ENCODE measurements at regions not wholly inside any gene's neighbourhood (a gene's known extent, or its start where the extent isn't known, plus 50 kb on each side); places are given as distances from the start of the nearest gene placed in this dataset.

GRCh38 chr4:11710453-11711093 is 281.9 kb upstream of the HS3ST1 start:
- TF ChIP-seq, protein P1, sequence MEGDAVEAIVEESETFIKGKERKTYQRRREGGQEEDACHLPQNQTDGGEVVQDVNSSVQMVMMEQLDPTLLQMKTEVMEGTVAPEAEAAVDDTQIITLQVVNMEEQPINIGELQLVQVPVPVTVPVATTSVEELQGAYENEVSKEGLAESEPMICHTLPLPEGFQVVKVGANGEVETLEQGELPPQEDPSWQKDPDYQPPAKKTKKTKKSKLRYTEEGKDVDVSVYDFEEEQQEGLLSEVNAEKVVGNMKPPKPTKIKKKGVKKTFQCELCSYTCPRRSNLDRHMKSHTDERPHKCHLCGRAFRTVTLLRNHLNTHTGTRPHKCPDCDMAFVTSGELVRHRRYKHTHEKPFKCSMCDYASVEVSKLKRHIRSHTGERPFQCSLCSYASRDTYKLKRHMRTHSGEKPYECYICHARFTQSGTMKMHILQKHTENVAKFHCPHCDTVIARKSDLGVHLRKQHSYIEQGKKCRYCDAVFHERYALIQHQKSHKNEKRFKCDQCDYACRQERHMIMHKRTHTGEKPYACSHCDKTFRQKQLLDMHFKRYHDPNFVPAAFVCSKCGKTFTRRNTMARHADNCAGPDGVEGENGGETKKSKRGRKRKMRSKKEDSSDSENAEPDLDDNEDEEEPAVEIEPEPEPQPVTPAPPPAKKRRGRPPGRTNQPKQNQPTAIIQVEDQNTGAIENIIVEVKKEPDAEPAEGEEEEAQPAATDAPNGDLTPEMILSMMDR (IDR thresholded peaks at IDR 0.05), result no peak
- Histone ChIP-seq H3K4me2 (replicated peaks; ENCODE audit: extremely low read depth, low read length, poor library complexity, severe bottlenecking) (no peak overlapping the region), H3K9ac (ENCODE audit: insufficient read depth, low read length, poor library complexity, severe bottlenecking) (no peak overlapping the region), H4K20me1 (ENCODE audit: insufficient read depth, low read length) (no peaks in the 10 kb centered on the region), H3K36me3 (replicated peaks in 1 of 2; ENCODE audit: control insufficient read depth in 1 of 2, insufficient read depth in 2 of 2, low read length in 2 of 2) (no peaks in the 10 kb centered on the region), H3K4me1 (ENCODE audit: control insufficient read depth in 1 of 2, insufficient read depth in 2 of 2, low read length in 2 of 2) (no peaks in the 10 kb centered on the region), H3K27me3 (ENCODE audit: control insufficient read depth in 2 of 2, insufficient read depth in 2 of 2, low read length in 2 of 2) (no peaks in the 10 kb centered on the region), H2AFZ (ENCODE audit: insufficient read depth, low read depth, low read length, poor library complexity, severe bottlenecking) (no peak overlapping the region), H3K79me2 (ENCODE audit: insufficient read depth, low read length) (no peaks in the 10 kb centered on the region), H3K9me3 (replicated peaks in 1 of 2; ENCODE audit: control insufficient read depth in 1 of 2, insufficient read depth in 1 of 2, low read length in 2 of 2) (no peaks in the 10 kb centered on the region), H3K27ac (ENCODE audit: low read depth in 1 of 2, low read length in 2 of 2) (no peak overlapping the region), H3K4me3 (replicated peaks in 1 of 3; ENCODE audit: low read depth in 2 of 3, low read length in 3 of 3) (no peak overlapping the region)
- Mint-ChIP-seq H3K27me3 (ENCODE audit: low read depth in 3 of 3) (no peaks in the 10 kb centered on the region), H3K36me3 (no peaks in the 10 kb centered on the region), H3K27ac (no peak overlapping the region), H3K4me3 (no peak overlapping the region), H3K4me1 (no peaks in the 10 kb centered on the region), H3K9me3 (peaks cover 0 to 6% (median 3%) of the 10 kb centered on the region in 7 donors)
- intact Hi-C loops (cut with micrococcal nuclease), result no loop called here
- DNase-seq, result no peak
- 100% methylated on average over 1 of the region's 3 CpGs for WGBS (ENCODE audit: insufficient coverage)

GRCh38 chr4:11704186-11704830 is 275.6 kb upstream of the HS3ST1 start:
- Mint-ChIP-seq H3K27ac (no peak overlapping the region), H3K4me3 (no peak overlapping the region), H3K9me3 (peaks cover 0 to 8% (median 3%) of the 10 kb centered on the region in 7 donors), H3K36me3 (no peaks in the 10 kb centered on the region), H3K4me1 (no peaks in the 10 kb centered on the region), H3K27me3 (ENCODE audit: low read depth in 3 of 3) (peaks cover 0 to 3% (median 0%) of the 10 kb centered on the region in 3 donors)
- Histone ChIP-seq H3K4me3 (replicated peaks in 1 of 3; ENCODE audit: low read depth in 2 of 3, low read length in 3 of 3) (no peak overlapping the region), H3K36me3 (replicated peaks in 1 of 2; ENCODE audit: control insufficient read depth in 1 of 2, insufficient read depth in 2 of 2, low read length in 2 of 2) (no peaks in the 10 kb centered on the region), H3K4me2 (replicated peaks; ENCODE audit: extremely low read depth, low read length, poor library complexity, severe bottlenecking) (no peak overlapping the region), H3K9ac (ENCODE audit: insufficient read depth, low read length, poor library complexity, severe bottlenecking) (no peak overlapping the region), H3K27ac (ENCODE audit: low read depth in 1 of 2, low read length in 2 of 2) (no peak overlapping the region), H2AFZ (ENCODE audit: insufficient read depth, low read depth, low read length, poor library complexity, severe bottlenecking) (no peak overlapping the region), H3K4me1 (ENCODE audit: control insufficient read depth in 1 of 2, insufficient read depth in 2 of 2, low read length in 2 of 2) (no peaks in the 10 kb centered on the region), H3K27me3 (ENCODE audit: control insufficient read depth in 2 of 2, insufficient read depth in 2 of 2, low read length in 2 of 2) (no peaks in the 10 kb centered on the region), H3K79me2 (ENCODE audit: insufficient read depth, low read length) (no peaks in the 10 kb centered on the region), H3K9me3 (replicated peaks in 1 of 2; ENCODE audit: control insufficient read depth in 1 of 2, insufficient read depth in 1 of 2, low read length in 2 of 2) (no peaks in the 10 kb centered on the region), H4K20me1 (ENCODE audit: insufficient read depth, low read length) (no peaks in the 10 kb centered on the region)
- intact Hi-C loops (cut with micrococcal nuclease), result no loop called here
- DNase-seq, result no peak
- TF ChIP-seq, protein P1 (IDR thresholded peaks at IDR 0.05), result no peak
- WGBS (ENCODE audit: insufficient coverage), result 82% methylated on average over 1 of the region's 1 CpG
